IPS-NIHi11 (cell line): ENCODE measurements at regions not wholly inside any gene's neighbourhood (a gene's known extent, or its start where the extent isn't known, plus 50 kb on each side); places are given as distances from the start of the nearest gene placed in this dataset.

Experiments used
- DNase-seq: peaks from one replicate; pipeline ENCODE4 v3.0.0; 2012; ENCODE audit warnings: mixed read lengths, low spot score

DNA sequence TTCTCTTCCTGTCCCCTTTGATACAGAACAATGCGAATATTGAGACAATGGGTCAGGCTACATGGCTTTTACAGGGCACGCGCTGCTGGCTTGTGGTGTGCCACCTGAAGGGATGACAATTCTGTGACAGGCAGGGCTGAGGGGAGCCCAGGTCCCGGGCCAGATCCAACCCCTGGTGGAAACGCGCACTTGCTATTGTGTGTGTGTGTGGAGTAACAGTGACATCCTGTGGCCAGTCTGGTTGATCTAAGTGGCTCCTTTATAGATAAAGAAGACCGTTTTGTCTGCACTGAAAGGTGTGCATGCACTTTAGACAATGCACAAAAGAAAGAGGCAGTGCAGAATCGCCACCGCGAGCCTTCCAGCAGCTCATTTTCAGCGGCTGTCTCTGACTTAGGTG, 273.6 kb downstream of the HRH4 start:
- peak; percentile 43 for DNase-seq

DNA sequence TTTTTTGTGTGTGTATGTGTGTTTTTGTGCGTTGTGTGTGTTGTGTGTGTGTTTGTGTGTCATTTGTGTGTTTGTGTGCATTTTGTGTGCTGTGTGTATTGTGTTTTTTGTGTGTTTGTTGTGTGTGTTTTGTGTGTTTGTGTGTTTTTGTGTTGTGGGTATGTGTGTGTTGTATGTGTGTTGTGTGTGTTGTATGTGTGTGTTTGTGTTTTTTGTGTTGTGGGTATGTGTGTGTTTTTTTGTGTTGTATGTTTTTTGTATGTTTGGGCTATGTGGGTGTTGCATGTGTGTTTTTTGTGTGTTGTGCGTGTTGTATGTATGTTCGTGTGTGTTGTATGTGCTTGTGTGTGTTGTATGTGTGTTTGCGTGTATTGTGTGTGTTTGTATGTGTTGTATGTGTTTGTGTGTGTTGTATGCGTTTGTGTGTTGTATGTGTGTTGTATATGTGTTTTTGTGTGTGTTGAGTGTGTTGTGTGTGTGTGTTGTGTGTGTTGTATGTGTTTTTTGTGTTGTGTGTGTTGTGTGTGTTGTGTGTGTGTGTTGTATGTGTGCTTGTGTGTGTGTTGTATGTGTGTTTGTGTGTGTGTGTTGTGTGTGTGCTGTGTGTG, 275.3 kb downstream of the HRH4 start:
- no peak for DNase-seq

DNA sequence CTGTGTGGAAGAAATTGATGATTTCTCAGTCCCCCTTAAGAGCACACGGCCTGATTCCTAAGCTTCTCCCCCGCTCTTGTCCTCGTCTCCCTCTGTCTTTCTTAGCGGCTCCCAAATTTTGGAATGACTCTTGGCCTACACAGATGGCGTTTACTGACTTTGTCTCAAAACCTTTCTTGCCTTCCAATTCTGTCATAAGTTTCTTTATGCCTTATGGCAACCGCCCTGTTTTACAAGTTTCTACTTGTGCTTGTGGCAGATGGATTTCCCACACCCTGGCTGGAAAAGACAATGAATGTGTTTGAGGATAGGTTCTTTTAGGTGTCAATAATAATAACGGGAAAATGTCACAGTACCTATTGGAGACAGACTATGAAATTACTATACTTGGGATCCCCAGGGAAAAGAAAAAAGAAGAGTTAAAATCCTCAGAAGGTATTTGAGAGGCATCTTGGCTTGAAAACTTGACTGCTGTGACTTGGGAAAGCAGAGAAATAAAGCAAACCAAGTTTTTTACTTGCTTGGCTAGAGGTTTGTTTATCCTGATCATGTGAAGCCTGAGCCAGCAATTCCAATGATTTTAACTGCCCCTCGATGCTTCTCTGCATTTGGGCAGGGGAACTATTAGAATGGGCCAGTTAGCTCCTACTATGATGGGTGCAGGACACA, 276.4 kb downstream of the HRH4 start:
- DNase-seq, result no peak

DNA sequence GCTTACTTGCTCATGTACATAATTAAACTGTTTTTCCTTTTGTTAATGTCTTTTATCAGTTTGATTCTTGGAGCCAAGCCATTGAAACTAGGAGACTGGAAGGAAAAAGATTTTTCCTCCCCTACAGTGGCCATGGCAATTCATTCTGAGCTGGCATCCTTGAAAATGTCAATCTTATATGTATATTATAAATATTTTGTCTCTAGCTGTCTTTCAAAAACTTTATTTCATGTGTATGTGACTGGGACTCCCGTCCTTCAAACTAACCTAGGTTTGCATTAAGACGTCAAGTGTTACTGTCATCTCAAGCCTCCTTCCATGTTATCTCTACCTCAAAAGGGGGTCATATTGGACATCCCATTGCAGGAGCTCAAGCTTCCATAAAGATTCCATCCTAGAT, 280.4 kb downstream of the HRH4 start:
- DNase-seq, result no peak

DNA sequence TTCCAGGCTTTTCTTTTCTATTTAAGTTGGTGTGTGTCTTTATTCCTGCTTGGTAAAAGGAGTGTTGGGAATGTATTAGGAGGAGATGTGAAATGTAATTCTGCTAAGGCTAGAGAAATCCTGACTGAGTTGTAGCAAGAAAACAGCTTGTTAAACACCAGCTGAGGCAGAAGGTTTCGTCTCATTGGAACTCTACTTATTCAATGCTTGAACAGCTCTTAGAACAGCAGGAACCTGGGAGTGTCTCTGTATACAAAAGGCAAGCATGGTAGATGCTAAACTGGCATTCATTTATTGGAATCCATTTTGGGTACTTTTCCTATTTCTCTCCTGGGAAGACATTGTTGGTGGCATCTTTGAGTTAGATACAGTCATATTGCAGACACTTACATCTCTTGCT, 280.9 kb downstream of the HRH4 start:
- no peak for DNase-seq

DNA sequence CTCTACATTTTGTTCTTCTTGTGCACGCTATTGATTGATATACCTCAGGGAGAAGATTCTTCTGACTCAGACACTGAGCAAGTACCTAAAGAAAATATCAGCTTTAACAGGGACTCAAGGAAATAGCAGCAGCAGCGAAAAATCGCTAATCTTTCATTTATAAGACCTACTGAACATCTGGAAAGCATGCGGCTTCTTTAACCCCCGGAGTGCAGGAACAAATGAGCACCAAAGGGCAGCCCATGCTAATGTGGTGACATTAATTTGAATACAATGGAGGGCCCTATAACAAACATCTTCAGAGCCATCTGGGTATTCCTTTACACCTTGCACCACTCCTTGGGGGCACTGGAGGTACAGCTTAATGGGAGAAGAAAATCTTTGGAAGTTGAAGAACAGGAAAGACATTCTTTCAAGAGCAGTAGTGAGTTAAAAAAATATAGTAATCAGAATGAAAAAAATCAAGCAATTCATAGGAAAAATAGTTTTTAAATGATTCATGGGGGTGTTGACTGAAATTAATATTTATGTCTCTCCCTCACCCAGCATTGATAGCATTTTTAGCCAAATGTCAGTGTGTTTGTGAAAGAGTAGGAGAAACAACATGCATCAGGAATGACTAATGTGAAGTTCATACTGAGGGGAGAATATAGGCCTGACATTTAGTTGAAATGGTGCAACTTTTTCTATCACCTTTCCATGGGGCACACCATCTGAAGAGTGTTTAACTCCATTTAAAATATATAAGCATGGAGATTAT, 281.7 kb downstream of the HRH4 start:
- DNase-seq, result no peak

DNA sequence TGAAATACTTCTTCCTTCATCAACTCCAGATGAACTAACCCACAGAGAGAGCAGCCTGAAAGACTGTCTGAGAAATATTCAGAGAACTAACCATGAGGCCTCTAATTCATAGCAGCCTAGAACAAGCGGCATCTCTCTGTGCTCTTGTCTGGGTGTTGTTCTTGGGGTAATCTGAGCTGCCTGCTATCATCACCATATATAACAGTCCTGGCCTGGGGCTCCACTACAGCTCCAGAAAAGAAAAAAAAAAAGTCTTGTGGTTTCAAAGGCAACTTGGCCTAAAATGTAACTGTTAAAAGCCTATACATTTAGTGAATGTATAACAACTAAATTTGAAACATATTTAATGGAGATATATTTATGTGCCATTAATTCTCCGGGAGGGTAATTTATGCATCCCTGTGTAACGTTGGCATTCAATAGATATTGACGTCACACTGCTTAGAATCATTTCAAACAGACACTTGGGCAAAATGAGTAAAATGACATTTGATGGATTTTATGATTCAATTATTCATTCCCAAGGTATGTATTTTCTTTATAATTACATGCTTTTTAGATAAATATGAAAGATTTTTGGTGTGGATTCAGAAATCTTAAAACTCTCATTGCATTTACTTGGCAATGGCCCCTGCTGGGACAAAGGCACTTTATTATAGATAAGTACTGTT, 294.3 kb downstream of the HRH4 start:
- no peak for DNase-seq

DNA sequence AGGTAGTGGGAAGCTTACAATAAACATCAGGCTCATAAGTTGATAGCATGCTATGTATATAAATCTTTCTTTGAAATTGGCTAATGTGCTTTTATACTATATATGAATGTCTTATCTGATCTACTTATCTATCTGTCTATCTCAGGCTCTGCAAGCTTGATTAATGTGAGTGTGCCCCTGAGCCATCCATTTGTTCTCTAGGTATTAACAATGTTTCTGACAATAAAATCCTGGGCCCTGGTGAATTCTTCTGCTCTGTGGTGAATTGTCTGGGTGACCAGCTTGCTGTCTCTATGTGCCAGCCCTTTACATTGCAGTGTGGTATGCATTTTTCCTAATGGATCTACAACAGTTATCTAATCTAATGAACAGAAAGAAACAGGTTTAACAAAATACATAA, 295.9 kb downstream of the HRH4 start:
- DNase-seq, result no peak

DNA sequence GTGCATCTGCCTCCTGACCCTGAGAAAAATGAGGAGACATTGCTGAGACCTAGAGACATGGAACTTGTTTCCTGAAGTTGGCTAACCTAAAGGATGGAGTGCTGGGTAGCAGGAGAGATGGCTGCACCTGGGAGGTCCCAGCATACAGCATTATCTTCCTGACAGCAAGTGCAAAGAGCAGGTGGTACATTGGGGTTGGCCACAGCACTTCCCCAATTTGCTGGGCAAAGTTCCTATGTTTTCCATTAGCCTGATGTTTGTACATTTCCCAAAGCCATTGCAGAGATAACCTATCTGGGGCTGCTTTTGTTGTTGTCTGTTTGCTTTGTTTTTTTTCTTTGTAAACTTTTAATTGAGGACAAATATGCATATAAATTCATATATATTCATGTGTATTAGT, 296.7 kb downstream of the HRH4 start:
- DNase-seq, result no peak

DNA sequence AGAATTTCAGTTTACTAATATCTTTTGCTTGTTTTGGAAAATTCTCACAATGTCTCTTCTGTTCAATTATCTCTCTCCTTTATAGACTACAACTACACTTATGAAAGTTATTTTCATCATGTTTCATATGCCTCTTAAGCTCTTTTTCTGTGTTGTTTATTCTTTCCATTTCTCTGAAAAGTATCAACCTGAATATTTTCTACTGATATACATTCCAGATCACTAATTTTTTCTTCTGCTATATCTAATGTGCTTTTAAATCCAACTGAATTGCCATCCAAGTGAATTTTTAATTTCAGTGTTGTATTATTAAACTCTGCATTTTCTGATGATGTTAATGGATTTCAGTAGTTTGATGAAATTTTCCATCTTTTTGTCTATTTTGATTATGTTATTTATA, 301.3 kb downstream of the HRH4 start:
- no peak for DNase-seq

DNA sequence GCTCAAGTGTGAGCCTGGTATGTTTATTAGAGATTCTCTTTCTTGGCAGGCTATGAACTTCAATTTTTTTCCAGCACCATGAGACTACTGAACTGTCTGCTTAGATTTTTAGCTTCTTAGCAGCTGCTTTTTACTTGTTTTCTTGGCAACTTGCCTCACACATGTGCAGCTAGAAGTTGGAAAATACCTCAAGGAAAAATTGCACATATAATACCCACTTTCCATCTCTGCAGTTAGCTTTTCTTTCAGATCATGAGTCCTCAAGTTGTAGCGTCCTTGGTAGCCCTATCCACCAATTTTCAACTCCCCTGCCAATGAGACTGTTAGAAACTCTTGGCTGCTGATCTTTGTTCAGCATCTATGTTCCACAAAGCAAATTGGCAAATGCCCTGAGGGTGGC, 302.1 kb downstream of the HRH4 start:
- DNase-seq, result no peak

DNA sequence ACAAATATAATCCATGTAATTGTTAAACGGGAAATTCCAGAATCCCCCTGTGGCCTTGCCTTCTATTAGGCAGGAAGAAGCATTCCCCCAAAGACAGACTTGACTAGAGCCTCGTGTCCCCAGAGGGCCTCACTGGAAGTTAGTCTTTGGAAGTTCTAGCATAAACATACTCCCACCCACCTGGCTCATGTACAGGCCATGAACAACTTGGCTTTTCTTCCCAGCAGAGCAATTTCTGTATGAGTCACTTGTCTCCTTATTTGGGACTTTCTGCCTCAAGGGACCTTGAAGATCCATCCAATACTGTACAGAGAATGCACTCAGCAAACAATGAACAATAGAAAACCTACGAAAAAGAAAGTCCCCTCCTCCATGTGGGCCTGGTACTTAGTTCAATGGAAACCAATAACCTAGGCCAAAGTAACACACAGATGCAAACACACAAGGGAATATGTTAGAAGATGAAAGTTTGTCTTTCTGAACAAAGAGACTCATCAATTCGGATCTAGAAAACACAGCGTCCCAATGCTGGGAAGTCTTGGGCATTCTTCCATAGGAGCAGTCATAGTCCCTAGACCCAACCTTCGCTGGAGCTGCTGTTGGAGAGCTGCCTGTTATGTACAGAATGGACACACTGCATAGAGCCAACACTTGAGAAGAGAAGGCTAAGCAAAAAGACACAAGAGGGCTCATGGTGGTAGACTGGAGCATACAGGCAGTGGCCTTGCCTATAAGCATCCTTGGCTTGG, 303.5 kb downstream of the HRH4 start:
- no peak for DNase-seq

DNA sequence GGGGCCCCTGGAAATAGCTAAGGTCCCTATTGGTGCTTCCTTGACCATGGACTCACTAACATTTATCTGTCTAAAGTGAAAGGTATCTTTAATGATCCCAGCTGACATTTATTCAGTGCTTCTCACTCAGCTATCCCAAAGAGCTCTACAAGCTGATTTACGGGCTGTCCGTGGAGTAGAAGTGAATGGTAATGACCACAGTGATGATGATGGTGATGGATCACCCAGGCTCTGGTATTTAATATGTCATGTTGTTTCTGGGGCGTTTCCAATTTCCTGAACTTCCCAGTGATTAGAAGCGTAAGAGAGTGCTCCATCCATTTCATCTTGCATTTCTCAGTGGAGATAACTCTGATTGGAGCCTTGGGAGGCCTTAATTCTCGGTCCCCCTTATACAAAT, 304.3 kb downstream of the HRH4 start:
- no peak for DNase-seq

DNA sequence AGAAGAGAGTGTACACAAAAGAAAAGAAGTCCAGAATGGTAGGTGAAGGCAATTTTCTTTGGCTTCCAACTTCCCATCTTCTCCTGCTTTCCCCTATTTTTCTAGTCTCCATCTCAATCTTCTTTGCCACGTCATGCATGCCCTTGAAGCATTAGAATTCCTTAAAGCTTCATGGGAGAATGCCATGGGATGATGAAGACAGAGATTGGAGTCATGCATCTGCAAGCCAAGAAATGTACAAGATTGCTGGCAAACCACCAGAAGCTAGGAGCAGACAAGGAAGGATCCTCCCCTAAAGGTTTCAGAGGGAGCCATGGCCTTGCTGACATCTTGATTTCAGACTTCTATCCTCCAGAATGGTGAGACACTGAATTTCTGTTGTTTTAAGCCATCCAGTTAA, 305.9 kb downstream of the HRH4 start:
- DNase-seq, result no peak

DNA sequence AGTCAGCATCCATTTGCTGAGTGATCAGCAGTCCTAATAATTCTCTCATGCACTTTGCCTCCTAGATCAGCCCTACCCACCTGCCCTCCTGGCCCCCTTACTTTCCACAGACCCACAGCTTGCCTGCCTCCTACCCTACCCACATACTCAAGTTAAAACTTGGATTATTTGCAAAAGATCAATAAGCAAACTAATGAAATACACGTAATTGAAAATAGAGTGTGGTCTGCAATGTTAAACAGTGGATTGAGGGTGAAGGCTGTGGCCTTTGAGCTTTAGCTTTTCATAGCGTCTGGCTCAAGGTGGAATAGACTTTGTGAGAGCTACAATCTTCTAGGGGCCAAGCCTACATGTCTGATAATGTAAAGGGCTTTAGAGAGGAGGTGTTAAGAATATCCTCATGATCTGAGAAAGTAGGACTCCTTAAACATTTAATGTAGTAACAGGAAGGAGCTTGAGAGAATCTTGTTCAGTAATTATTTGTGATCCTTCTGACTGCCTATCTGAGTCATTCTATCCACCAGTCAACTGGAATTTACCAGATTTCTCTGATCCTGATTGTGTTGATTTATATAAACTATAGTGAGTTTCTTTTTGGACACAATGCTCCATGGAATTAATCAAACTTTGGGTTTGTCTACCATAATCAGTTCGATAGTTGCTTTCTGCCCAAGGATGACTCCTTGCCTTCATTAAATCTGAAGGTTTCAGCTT, 310.0 kb downstream of the HRH4 start:
- no peak for DNase-seq

DNA sequence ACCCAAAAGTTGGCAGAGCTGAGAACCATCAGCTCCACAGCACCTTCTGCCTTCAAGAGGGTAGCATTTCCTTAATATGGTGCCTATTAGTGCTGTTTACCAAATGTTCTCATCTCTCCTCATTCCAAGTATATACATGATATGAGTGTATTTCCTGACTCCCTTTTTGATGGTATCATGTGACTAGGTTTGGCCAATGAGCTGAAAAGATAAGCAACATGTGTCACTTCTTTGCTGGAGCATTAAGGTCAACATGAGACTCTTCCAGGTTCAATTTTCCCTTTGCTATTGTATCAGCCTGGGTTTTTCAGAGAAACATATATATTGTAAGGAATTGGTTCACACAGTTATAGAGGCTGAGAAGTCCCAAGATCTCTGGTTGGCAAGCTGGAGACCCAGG, 310.9 kb downstream of the HRH4 start:
- no peak for DNase-seq

DNA sequence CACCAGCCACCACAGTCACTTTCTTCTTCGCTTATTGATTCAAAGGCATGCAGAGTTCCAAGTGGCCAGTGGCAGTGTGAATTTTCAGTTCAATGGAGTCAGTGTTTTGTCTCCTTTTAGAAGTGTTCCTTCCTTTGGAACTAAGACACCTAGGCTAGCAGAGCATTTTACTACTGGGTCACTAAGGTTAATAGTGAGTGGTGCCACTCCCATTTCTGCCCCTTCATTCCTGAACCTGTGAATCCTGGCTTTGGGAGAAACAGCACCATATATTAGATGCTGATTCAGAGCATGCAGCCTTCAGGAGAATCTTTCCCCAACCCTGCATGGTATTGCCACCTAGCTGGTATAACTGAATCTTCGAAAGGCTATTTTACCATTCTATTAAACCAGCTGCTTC, 312.7 kb downstream of the HRH4 start:
- no peak for DNase-seq

DNA sequence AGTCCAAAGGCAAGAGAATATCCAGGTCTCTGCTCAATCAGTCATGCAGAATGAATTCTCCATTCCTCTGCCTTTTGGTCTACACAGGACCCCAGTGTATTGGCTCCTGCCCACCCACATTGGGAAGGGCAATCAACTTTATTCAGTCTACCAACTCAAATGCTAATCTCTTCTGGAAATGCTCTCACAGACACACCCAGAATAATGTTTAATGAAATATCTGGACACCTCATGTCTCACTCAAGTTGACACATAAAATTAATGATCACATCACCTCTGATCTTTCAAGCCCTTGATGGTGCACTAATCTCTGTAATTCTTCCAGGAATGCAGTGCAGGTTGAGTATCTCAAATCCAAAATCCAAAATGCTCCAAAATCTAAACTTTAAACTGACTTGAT, 315.6 kb downstream of the HRH4 start:
- DNase-seq, result no peak

DNA sequence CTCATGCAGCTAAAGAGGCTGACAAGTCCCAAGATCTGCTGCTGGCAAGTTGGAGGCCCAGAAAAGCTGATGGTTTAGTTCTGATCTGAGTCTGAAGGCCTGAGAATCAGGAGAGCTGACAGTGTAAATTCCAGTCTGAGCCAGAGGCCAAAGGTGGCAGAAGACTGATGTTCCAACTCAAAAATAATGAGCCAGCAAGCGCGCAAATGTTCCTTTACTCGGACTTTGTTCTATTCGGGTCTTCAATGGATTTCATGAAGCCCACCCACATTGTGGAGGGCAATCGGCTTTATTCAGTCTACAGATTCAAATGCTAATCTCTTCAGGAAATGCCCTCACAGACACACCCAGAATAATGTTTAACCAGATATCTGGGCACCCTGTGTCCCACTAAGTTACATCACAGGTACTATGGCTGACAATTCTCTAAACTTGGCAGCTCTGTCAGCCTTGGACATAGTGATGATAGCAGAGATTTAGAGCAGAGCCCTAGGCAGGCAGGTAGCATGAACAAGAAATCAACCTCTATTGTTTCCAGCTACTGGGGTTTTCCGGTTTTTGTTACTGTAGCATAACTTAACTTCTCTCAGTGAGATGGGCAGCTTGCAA, 318.5 kb downstream of the HRH4 start:
- no peak for DNase-seq

DNA sequence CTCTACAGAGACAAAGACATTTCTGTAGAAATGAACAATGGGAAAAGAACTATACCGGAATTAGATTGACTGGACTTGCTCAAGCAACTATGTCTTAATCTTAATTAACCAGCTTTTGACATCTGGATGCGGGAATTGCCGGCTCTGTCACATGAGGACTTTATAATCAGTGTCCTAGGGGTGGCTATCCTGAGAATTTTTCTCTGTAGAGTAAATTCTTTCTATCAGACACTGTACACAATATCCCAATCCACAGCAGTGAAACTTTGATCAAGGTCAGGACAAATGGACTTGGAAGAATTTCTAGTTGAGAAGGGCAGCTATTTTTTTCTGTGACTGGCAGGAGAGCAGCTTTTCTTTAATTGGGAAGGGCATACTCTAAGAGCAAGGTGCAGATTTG, 322.1 kb downstream of the HRH4 start:
- DNase-seq, result no peak

DNA sequence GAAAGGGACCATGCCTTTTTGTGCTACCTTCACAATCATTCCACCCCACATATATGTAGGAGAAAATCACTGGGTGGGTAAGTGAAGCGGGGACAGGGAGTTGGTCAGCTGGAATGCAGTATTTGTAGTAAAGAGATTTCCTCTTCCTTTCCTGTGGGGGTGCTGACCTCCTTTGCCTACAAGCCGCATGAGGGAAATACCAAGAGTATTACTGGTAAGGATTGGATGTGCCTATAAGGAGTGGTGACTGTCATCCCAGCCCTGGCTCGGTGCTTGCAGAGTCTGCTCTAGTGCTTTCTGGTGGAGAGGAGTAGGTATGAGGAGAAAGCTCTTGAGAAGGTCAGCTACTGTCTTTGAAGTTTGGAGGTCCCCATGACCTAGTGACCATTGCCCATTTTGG, 324.6 kb downstream of the HRH4 start:
- no peak for DNase-seq
